ENCODE measurements at regions not wholly inside any gene's neighbourhood (a gene's known extent, or its start where the extent isn't known, plus 50 kb on each side); places are given as distances from the start of the nearest gene placed in this dataset.

- no peak for TF ChIP-seq CTCF (IDR thresholded peaks at IDR 0.05)
- no peak overlapping the region for H3K4me3 ChIP-seq
- H3K36me3 ChIP-seq = no peaks in the 10 kb centered on the region
- DNase-seq (no peak), ATAC-seq (no peak)
- WGBS, 2 donors = 60 to 62% methylated on average over 5 of the region's 5 CpGs
- H3K9me3 ChIP-seq = peaks cover 0 to 19% (median 3%) of the 10 kb centered on the region in 11 donors
- no peak overlapping the region for H3K27ac ChIP-seq
- H3K4me1 ChIP-seq = no peaks in the 10 kb centered on the region
- H3K27me3 ChIP-seq = no peaks in the 10 kb centered on the region
- intact Hi-C loops (cut with DNase I) = no loop called here
Measured at GRCh38 chr2:204437408-204437807, 107.9 kb upstream of the PARD3B start.

DNA sequence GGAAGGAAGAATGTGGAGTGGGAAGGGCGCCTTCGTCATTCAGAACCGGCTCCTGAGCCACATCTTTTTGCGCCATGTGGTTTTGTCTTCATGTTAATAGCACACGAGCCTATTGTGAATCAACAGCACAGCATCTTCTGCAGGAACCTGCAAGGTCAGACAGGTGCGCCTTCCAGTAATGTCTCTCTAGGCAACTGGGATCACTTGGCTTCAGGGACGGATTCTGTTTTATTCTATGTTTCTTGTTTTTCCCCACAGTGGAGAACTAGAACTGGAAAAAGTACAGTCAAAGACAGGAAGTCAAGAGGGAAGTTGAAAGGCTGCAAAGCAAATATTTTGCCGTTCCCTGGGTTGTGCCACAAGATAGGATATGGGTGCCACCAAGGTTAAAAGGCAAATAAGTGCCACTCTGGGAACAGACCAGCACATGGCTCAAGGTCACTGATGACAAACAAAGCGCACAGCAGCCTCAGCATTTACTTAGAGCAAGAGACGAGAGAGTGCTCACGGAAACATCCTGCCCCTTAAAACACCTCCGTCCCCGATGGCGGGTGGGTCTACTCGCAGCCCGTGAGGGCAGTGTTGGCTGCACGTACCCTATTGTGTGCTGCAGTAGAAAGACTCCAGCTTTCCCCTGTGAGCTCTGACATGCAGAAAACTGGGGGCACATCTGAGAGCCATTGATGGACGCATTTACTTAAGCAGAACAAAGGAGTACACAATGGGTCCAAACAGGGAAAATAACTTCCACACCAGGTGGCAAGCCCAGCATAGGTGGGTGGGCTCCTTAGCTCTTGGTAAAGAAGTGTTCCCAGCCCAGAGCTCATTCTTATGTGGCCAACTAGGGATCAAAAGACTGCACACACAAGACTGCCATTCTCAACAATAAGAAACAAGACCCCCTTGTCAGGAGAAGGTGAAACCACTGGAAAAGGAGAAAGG lies 107.2 kb upstream of the PARD3B start:
- ATAC-seq = no peak
- intact Hi-C loops (cut with DNase I) = no loop called here

GRCh38 chr2:204441316-204441715 lies 104.0 kb upstream of the PARD3B start:
- Histone ChIP-seq H3K4me3 (no peak overlapping the region), H3K27ac (no peak overlapping the region), H3K27me3 (peaks cover 0 to 3% (median 0%) of the 10 kb centered on the region in 7 donors), H3K9me3 (peaks cover 0 to 22% (median 3%) of the 10 kb centered on the region in 11 donors), H3K36me3 (no peaks in the 10 kb centered on the region), H3K4me1 (no peaks in the 10 kb centered on the region)
- DNase-seq (no peak), ATAC-seq (no peak)
- TF ChIP-seq CTCF (IDR thresholded peaks at IDR 0.05) = no peak
- intact Hi-C loops (cut with DNase I) = no loop called here

More for the DNA sequence above, 107.2 kb upstream of the PARD3B start:
- no peak overlapping the region for H3K27ac ChIP-seq
- 84 to 87% methylated on average over 18 of the region's 18 CpGs for WGBS, 2 donors
- H3K36me3 ChIP-seq = no peaks in the 10 kb centered on the region
- DNase-seq = no peak
- H3K4me3 ChIP-seq = no peak overlapping the region
- peaks cover 0 to 3% (median 0%) of the 10 kb centered on the region in 7 donors for H3K27me3 ChIP-seq
- H3K9me3 ChIP-seq = peaks cover 0 to 12% (median 0%) of the 10 kb centered on the region in 11 donors
- no peak for TF ChIP-seq CTCF (IDR thresholded peaks at IDR 0.05)
- H3K4me1 ChIP-seq = no peaks in the 10 kb centered on the region

GRCh38 chr2:204445149-204445548 lies 100.1 kb upstream of the PARD3B start:
- no peak for DNase-seq
- intact Hi-C loops (cut with DNase I) = no loop called here

More at GRCh38 chr2:204445149-204445548, 100.1 kb upstream of the PARD3B start:
- H3K27ac ChIP-seq = no peak overlapping the region
- peaks cover 0 to 3% (median 0%) of the 10 kb centered on the region in 7 donors for H3K27me3 ChIP-seq
- no peak overlapping the region for H3K4me3 ChIP-seq
- no peak for TF ChIP-seq CTCF (IDR thresholded peaks at IDR 0.05)
- H3K36me3 ChIP-seq = no peaks in the 10 kb centered on the region
- WGBS, 2 donors = 91% methylated on average over 3 of the region's 3 CpGs
- H3K9me3 ChIP-seq = peaks cover 0 to 28% (median 3%) of the 10 kb centered on the region in 11 donors
- ATAC-seq = no peak
- no peaks in the 10 kb centered on the region for H3K4me1 ChIP-seq

Data from heart right ventricle (tissue), 16 donors.